ENCODE measurements at regions not wholly inside any gene's neighbourhood (a gene's known extent, or its start where the extent isn't known, plus 50 kb on each side); places are given as distances from the start of the nearest gene placed in this dataset.

- DNase-seq = no peak
- intact Hi-C loops (cut with DNase I) = no loop called here
- WGBS, 3 donors = 79 to 88% (median 88%) methylated on average over 1 of the region's 1 CpG
- Histone ChIP-seq H3K4me3 (no peak overlapping the region), H3K4me1 (ENCODE audit: insufficient read depth) (no peaks in the 10 kb centered on the region), H3K27ac (no peak overlapping the region), H3K27me3 (no peaks in the 10 kb centered on the region), H3K9me3 (no peaks in the 10 kb centered on the region), H3K36me3 (no peaks in the 10 kb centered on the region)
- no peak for TF ChIP-seq CTCF (IDR thresholded peaks at IDR 0.05)
- no peak for TF ChIP-seq EP300 (IDR thresholded peaks at IDR 0.05)
- TF ChIP-seq POLR2A (IDR thresholded peaks at IDR 0.05) = no peak
Measured at GRCh38 chr18:53677480-53677879, 547.0 kb downstream of the MBD2 start.

- Histone ChIP-seq H3K27ac (no peak overlapping the region), H3K36me3 (no peaks in the 10 kb centered on the region), H3K9me3 (no peaks in the 10 kb centered on the region), H3K4me3 (no peak overlapping the region), H3K4me1 (ENCODE audit: insufficient read depth) (no peaks in the 10 kb centered on the region), H3K27me3 (no peaks in the 10 kb centered on the region)
- no peak for DNase-seq
- intact Hi-C loops (cut with DNase I) = no loop called here
- no peak for TF ChIP-seq EP300 (IDR thresholded peaks at IDR 0.05)
- no peak for TF ChIP-seq POLR2A (IDR thresholded peaks at IDR 0.05)
- TF ChIP-seq CTCF (IDR thresholded peaks at IDR 0.05) = no peak
- 57 to 71% (median 70%) methylated on average over 4 of the region's 4 CpGs for WGBS, 3 donors
Measured at GRCh38 chr18:53665701-53666100, 558.8 kb downstream of the MBD2 start.

GRCh38 chr18:53664575-53664974 lies 559.9 kb downstream of the MBD2 start:
- H3K9me3 ChIP-seq = no peaks in the 10 kb centered on the region
- no peaks in the 10 kb centered on the region for H3K4me1 ChIP-seq (ENCODE audit: insufficient read depth)
- H3K36me3 ChIP-seq = no peaks in the 10 kb centered on the region
- intact Hi-C loops (cut with DNase I) = no loop called here
- H3K27me3 ChIP-seq = no peaks in the 10 kb centered on the region
- no peak overlapping the region for H3K4me3 ChIP-seq
- DNase-seq = no peak
- TF ChIP-seq CTCF (IDR thresholded peaks at IDR 0.05) (no peak), POLR2A (IDR thresholded peaks at IDR 0.05) (no peak), EP300 (IDR thresholded peaks at IDR 0.05) (no peak)
- no peak overlapping the region for H3K27ac ChIP-seq

- intact Hi-C loops (cut with DNase I) = no loop called here
- H3K27ac ChIP-seq = no peak overlapping the region
Measured at GRCh38 chr18:53660306-53660705, 564.2 kb downstream of the MBD2 start.

More at GRCh38 chr18:53660306-53660705, 564.2 kb downstream of the MBD2 start:
- Histone ChIP-seq H3K9me3 (no peaks in the 10 kb centered on the region), H3K36me3 (no peaks in the 10 kb centered on the region), H3K27me3 (no peaks in the 10 kb centered on the region), H3K4me1 (ENCODE audit: insufficient read depth) (no peaks in the 10 kb centered on the region), H3K4me3 (no peak overlapping the region)
- 77 to 86% (median 83%) methylated on average over 2 of the region's 2 CpGs for WGBS, 3 donors
- TF ChIP-seq CTCF (IDR thresholded peaks at IDR 0.05) (no peak), EP300 (IDR thresholded peaks at IDR 0.05) (no peak), POLR2A (IDR thresholded peaks at IDR 0.05) (no peak)
- no peak for DNase-seq

Data from ovary (tissue), 7 donors.